SK-N-SH (cell line): ENCODE measurements at regions not wholly inside any gene's neighbourhood (a gene's known extent, or its start where the extent isn't known, plus 50 kb on each side); places are given as distances from the start of the nearest gene placed in this dataset.

Experiments
- CTCF ChIA-PET: fragments of 300-600, 350-600 bp; formaldehyde crosslinking; extraction: SDS; loops from one replicate; lab custom pipeline; 2021; lab: Yijun Ruan, JAX
- POLR2A ChIA-PET: fragments of 350-600 bp; sonication (Branson Sonifier 250); formaldehyde crosslinking; extraction: SDS; loops from one replicate; lab custom pipeline; 2020; ENCODE audit warnings: antibody characterized with exemption, inconsistent platforms; lab: Yijun Ruan, JAX
- DNase-seq: peaks from one replicate; pipeline ENCODE4 v3.0.0; 2012
- H2AFZ ChIP-seq: fragments of 200-600 bp; sonication (generic); 2 replicates; pipeline ENCODE4 v1.8.1; 2016; ENCODE audit warnings: antibody characterized with exemption, mild to moderate bottlenecking, low read depth
- H3F3A ChIP-seq: fragments of 200-600 bp; sonication (generic); replicated peaks from 2 replicates; pipeline ENCODE3; 2016; ENCODE audit warnings: antibody characterized with exemption, mild to moderate bottlenecking; ENCODE audit not compliant: insufficient read depth
- H3K27ac ChIP-seq, 2 experiments: fragments of 200-500 bp in 1 of 2; fragments of 200-600 bp in 1 of 2; sonication (Bioruptor generic) in 1 of 2; sonication (generic), shearing (Covaris generic) in 1 of 2; 2 replicates each; pipeline versions ENCODE4 v1.5.1 to v1.6.1; 2014 to 2016; ENCODE audit warnings: low read depth in 2 of 2, inconsistent platforms in 1 of 2, low read length in 1 of 2, mild to moderate bottlenecking in 1 of 2, mixed read lengths in 1 of 2
- H3K27me3 ChIP-seq: fragments of 200-600 bp; sonication (generic), shearing (Covaris generic); 2 replicates; pipeline ENCODE4 v1.6.1; 2016; ENCODE audit warnings: mixed run types; ENCODE audit not compliant: insufficient read depth
- H3K36me3 ChIP-seq, 2 experiments: fragments of 200-500 bp in 1 of 2; fragments of 200-600 bp in 1 of 2; sonication (Bioruptor generic) in 1 of 2; sonication (generic) in 1 of 2; replicated peaks in 1 of 2; 2 replicates each; pipeline versions ENCODE3 to v1.5.1; 2014 to 2016; ENCODE audit warnings: low read length in 1 of 2, mild to moderate bottlenecking in 1 of 2; ENCODE audit not compliant: insufficient read depth in 2 of 2, control insufficient read depth in 1 of 2
- H3K4me1 ChIP-seq, 2 experiments: fragments of 200-500 bp in 1 of 2; fragments of 200-600 bp in 1 of 2; sonication (Bioruptor generic) in 1 of 2; sonication (generic), shearing (Covaris generic) in 1 of 2; 2 replicates each; pipeline versions ENCODE4 v1.5.1 to v1.6.1; 2014 to 2016; ENCODE audit warnings: low read depth in 1 of 2, low read length in 1 of 2, mixed run types in 1 of 2; ENCODE audit not compliant: insufficient read depth in 2 of 2, control insufficient read depth in 1 of 2
- H3K4me2 ChIP-seq: fragments of 200-600 bp; sonication (generic), shearing (Covaris generic); 2 replicates; pipeline ENCODE4 v1.6.1; 2017; ENCODE audit warnings: mixed run types
- H3K4me3 ChIP-seq, 2 experiments: fragments of 200-500 bp in 1 of 2; fragments of 200-600 bp in 1 of 2; sonication (Bioruptor generic) in 1 of 2; sonication (generic), shearing (Covaris generic) in 1 of 2; 2 replicates each; pipeline versions ENCODE4 v1.5.1 to v1.8.1; 2014 to 2016; ENCODE audit warnings: low read depth in 2 of 2, inconsistent platforms in 1 of 2, low read length in 1 of 2, mild to moderate bottlenecking in 1 of 2, mixed read lengths in 1 of 2, moderate library complexity in 1 of 2
- H3K79me2 ChIP-seq: fragments of 200-600 bp; sonication (generic); 2 replicates; pipeline ENCODE4 v1.8.1; 2017; ENCODE audit warnings: mild to moderate bottlenecking; ENCODE audit not compliant: insufficient read depth
- H3K9ac ChIP-seq: fragments of 200-600 bp; sonication (generic); 2 replicates; pipeline ENCODE4 v1.6.1; 2017; ENCODE audit warnings: mixed run types
- H3K9me2 ChIP-seq: fragments of 200-600 bp; sonication (generic); 2 replicates; pipeline ENCODE4 v1.6.1; 2017; ENCODE audit warnings: mixed run types
- H3K9me3 ChIP-seq: fragments of 200-600 bp; sonication (generic); 2 replicates; pipeline ENCODE4 v1.6.1; 2017; ENCODE audit warnings: mixed run types, mild to moderate bottlenecking, moderate library complexity
- H4K20me1 ChIP-seq: fragments of 200-600 bp; sonication (generic); 2 replicates; pipeline ENCODE4 v1.6.1; 2017; ENCODE audit warnings: mild to moderate bottlenecking, mixed run types; ENCODE audit not compliant: insufficient read depth
- CHD2 ChIP-seq: fragments of 150-350 bp; IDR thresholded peaks from 2 replicates; pipeline ENCODE4 v1.6.1; 2018; ENCODE audit warnings: low read length; ENCODE audit not compliant: partially characterized antibody
- ELF1 ChIP-seq: IDR thresholded peaks from 2 replicates; pipeline ENCODE4 v1.4.0; 2012
- EP300 ChIP-seq, 2 experiments: IDR thresholded peaks; 2 replicates each; pipeline versions ENCODE4 v1.4.0 to v1.6.1; 2012; ENCODE audit warnings: borderline replicate concordance in 1 of 2, low read depth in 1 of 2, low read length in 1 of 2
- FOSL2 ChIP-seq: IDR thresholded peaks from 2 replicates; pipeline ENCODE4 v1.4.0; 2012; ENCODE audit warnings: low read depth, mild to moderate bottlenecking, moderate library complexity, borderline replicate concordance
- FOXJ3 ChIP-seq: sonication (generic); formaldehyde crosslinking; IDR thresholded peaks from 2 replicates; pipeline ENCODE4 v1.5.1; 2020; ENCODE audit warnings: mild to moderate bottlenecking, missing genetic modification reagents
- GABPA ChIP-seq: IDR thresholded peaks from 2 replicates; pipeline ENCODE4 v1.4.0; 2012; ENCODE audit warnings: low read depth, mild to moderate bottlenecking
- JUND ChIP-seq: IDR thresholded peaks from 2 replicates; pipeline ENCODE4 v1.4.0; 2012
- MEF2A ChIP-seq: IDR thresholded peaks from 2 replicates; pipeline ENCODE4 v1.4.0; 2012; ENCODE audit warnings: low read depth, borderline replicate concordance
- MXI1 ChIP-seq: IDR thresholded peaks from 2 replicates; pipeline ENCODE4 v1.6.1; 2012; ENCODE audit warnings: mild to moderate bottlenecking, low read depth, low read length, improper control_type of control experiment
- NFIC ChIP-seq: IDR thresholded peaks from 2 replicates; pipeline ENCODE4 v1.4.0; 2012; ENCODE audit warnings: borderline replicate concordance
- NRF1 ChIP-seq: IDR thresholded peaks from 2 replicates; pipeline ENCODE4 v1.6.1; 2012; ENCODE audit warnings: low read depth, mild to moderate bottlenecking, low read length
- POLR2AphosphoS5 ChIP-seq: IDR thresholded peaks from 2 replicates; pipeline ENCODE4 v1.6.1; 2012; ENCODE audit warnings: low read depth, low read length
- RAD21 ChIP-seq: IDR thresholded peaks from 2 replicates; pipeline ENCODE4 v1.6.1; 2012; ENCODE audit warnings: mild to moderate bottlenecking, low read length
- SIN3A ChIP-seq: IDR thresholded peaks from 2 replicates; pipeline ENCODE4 v1.6.1; 2012; ENCODE audit warnings: low read depth, mild to moderate bottlenecking, low read length, moderate library complexity, borderline replicate concordance
- TAF1 ChIP-seq: IDR thresholded peaks from 2 replicates; pipeline ENCODE4 v1.6.1; 2012; ENCODE audit warnings: low read depth, mild to moderate bottlenecking, low read length, moderate library complexity, borderline replicate concordance
- TCF12 ChIP-seq: IDR thresholded peaks from 2 replicates; pipeline ENCODE4 v1.4.0; 2012
- WGBS: methylation state at CpG from one replicate; pipeline ENCODE4 v1.1.6; 2017; ENCODE audit warnings: low lambda C conversion rate; 5-methylcytosine and 5-hydroxymethylcytosine counted together
- TF ChIP-seq, protein P1 (sequence below): IDR thresholded peaks from 2 replicates; pipeline ENCODE4 v1.4.0; 2012; ENCODE audit warnings: low read depth, borderline replicate concordance
- TF ChIP-seq, protein P2 (sequence below): fragments of 150-350 bp; IDR thresholded peaks from 2 replicates; pipeline ENCODE4 v1.6.1; 2016; ENCODE audit warnings: mild to moderate bottlenecking, low read depth, low read length
- TF ChIP-seq, protein P3 (sequence below): IDR thresholded peaks from 2 replicates; pipeline ENCODE4 v1.4.0; 2012; ENCODE audit warnings: low read depth
- TF ChIP-seq, protein P4 (sequence below): IDR thresholded peaks from 2 replicates; pipeline ENCODE4 v1.4.0; 2012; ENCODE audit warnings: low read depth, borderline replicate concordance

GRCh38 chr2:145731467-145731866, 1211.5 kb upstream of the ZEB2 start:
- no peak overlapping the region for H3K4me3 ChIP-seq
- no peak for DNase-seq
- no peak overlapping the region for H3K27ac ChIP-seq
- no peak overlapping the region for H3K9ac ChIP-seq
- no peaks in the 10 kb centered on the region for H3K4me1 ChIP-seq
- POLR2A ChIA-PET: no interaction called here
- no peaks in the 10 kb centered on the region for H3K27me3 ChIP-seq
- CTCF ChIA-PET: interaction anchor here (0.6 kb wide), 1 partner anchor 40 kb away, joined by 3 read pairs; no protein-coding TSS in a partner anchor
- no peaks in the 10 kb centered on the region for H3F3A ChIP-seq
- no peaks in the 10 kb centered on the region for H3K9me2 ChIP-seq
- H2AFZ ChIP-seq: no peak overlapping the region
- H4K20me1 ChIP-seq: no peaks in the 10 kb centered on the region
- no peak overlapping the region for H3K4me2 ChIP-seq
- H3K9me3 ChIP-seq: no peaks in the 10 kb centered on the region
- no peaks in the 10 kb centered on the region for H3K79me2 ChIP-seq
- TF ChIP-seq NRF1 (no peak), RAD21 (no peak), JUND (no peak), FOXJ3 (CRISPR knock-in tag) (no peak), TCF12 (no peak), POLR2AphosphoS5 (no peak), MXI1 (no peak), MEF2A (no peak), NFIC (no peak), FOSL2 (no peak), EP300 (IDR thresholded peaks at IDR 0.05; ENCODE audit: borderline replicate concordance in 1 of 2, low read depth in 1 of 2, low read length in 1 of 2) (no peak), SIN3A (no peak), CHD2 (no peak), GABPA (no peak), ELF1 (no peak), TAF1 (no peak)
- TF ChIP-seq, protein P1, sequence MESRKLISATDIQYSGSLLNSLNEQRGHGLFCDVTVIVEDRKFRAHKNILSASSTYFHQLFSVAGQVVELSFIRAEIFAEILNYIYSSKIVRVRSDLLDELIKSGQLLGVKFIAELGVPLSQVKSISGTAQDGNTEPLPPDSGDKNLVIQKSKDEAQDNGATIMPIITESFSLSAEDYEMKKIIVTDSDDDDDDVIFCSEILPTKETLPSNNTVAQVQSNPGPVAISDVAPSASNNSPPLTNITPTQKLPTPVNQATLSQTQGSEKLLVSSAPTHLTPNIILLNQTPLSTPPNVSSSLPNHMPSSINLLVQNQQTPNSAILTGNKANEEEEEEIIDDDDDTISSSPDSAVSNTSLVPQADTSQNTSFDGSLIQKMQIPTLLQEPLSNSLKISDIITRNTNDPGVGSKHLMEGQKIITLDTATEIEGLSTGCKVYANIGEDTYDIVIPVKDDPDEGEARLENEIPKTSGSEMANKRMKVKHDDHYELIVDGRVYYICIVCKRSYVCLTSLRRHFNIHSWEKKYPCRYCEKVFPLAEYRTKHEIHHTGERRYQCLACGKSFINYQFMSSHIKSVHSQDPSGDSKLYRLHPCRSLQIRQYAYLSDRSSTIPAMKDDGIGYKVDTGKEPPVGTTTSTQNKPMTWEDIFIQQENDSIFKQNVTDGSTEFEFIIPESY: no peak
- TF ChIP-seq, protein P2, sequence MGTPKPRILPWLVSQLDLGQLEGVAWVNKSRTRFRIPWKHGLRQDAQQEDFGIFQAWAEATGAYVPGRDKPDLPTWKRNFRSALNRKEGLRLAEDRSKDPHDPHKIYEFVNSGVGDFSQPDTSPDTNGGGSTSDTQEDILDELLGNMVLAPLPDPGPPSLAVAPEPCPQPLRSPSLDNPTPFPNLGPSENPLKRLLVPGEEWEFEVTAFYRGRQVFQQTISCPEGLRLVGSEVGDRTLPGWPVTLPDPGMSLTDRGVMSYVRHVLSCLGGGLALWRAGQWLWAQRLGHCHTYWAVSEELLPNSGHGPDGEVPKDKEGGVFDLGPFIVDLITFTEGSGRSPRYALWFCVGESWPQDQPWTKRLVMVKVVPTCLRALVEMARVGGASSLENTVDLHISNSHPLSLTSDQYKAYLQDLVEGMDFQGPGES: no peak
- TF ChIP-seq, protein P3, sequence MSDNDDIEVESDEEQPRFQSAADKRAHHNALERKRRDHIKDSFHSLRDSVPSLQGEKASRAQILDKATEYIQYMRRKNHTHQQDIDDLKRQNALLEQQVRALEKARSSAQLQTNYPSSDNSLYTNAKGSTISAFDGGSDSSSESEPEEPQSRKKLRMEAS: no peak
- TF ChIP-seq, protein P4, sequence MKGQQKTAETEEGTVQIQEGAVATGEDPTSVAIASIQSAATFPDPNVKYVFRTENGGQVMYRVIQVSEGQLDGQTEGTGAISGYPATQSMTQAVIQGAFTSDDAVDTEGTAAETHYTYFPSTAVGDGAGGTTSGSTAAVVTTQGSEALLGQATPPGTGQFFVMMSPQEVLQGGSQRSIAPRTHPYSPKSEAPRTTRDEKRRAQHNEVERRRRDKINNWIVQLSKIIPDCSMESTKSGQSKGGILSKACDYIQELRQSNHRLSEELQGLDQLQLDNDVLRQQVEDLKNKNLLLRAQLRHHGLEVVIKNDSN: no peak
- no peaks in the 10 kb centered on the region for H3K36me3 ChIP-seq
- 80% methylated on average over 4 of the region's 4 CpGs for WGBS
